ENCODE measurements at regions not wholly inside any gene's neighbourhood (a gene's known extent, or its start where the extent isn't known, plus 50 kb on each side); places are given as distances from the start of the nearest gene placed in this dataset.

DNA sequence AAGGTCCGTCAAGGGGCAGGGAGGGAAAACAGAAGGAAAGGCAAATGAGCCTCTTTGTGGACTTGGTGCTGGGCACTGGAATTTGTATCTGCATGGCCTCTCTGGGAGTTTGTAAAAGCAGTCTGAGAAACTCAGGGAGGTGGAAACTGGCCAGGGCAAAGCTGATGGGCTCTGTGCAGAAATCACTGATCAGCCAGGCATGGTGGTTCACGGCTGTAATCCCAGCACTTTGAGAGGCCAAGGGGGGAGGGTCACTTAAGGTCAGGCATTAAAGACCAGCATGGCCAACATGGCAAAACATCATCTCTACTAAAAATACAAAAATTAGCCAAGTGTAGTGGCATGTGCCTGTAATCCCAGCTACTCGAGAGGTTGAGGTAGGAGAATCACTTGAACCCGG is 369.9 kb upstream of the ZNF507 start:
- DNase-seq (ENCODE audit: insufficient read length, low spot score) (no peak), FAIRE-seq (no peak)
- TF ChIP-seq TAF1 (IDR thresholded peaks at IDR 0.05; ENCODE audit: low read depth, low read length) (no peak), POLR2A (IDR thresholded peaks at IDR 0.05; ENCODE audit: low read depth, low read length) (no peak), SPI1 (IDR thresholded peaks at IDR 0.05; ENCODE audit: low read depth, low read length) (no peak), PAX5 (IDR thresholded peaks at IDR 0.05; ENCODE audit: insufficient read depth, low read length, severe bottlenecking) (no peak), POLR2AphosphoS5 (IDR thresholded peaks at IDR 0.05; ENCODE audit: low read depth, low read length) (no peak), POU2F2 (IDR thresholded peaks at IDR 0.05; ENCODE audit: low read depth, low read length) (no peak)

DNA sequence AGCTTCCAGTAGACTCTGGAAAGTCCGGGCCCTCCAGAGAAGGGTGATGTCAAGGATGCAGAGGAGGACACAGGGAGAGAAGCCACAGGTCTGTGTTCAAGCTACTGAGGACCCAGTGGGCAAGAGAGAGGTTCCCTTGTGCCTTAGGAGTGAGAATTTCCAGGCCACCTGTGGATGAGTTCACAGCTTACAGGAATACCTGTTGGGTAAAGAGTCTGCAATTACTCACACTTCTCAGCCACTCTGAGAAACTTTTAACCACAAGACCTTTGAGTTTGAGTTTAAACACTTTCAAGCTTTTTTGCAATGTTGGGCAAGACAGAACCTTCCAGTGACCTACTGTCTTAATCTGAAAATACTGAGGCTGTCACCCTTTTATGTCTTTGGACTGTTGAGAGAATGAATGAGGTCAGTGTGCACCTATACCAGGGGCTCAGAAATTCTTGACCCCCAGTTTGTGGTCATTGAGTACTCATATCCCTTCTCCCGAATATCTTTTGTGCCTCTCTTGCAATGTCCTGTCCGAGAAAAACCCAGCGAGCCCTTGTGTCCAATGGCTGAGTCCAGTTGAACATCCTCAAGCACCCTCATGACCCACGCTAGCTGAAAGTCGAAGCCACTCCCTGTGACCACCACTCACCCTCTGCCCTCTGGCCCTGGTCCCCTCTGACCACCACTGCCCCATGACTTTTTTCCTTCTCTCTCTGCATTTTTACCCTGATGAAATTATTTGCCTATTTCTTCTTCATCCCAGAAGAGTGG is 368.5 kb upstream of the ZNF507 start:
- TF ChIP-seq PAX5 (IDR thresholded peaks at IDR 0.05; ENCODE audit: insufficient read depth, low read length, severe bottlenecking) = no peak
- TF ChIP-seq SPI1 (IDR thresholded peaks at IDR 0.05; ENCODE audit: low read depth, low read length) = no peak
- no peak for TF ChIP-seq POU2F2 (IDR thresholded peaks at IDR 0.05; ENCODE audit: low read depth, low read length)
- TF ChIP-seq POLR2AphosphoS5 (IDR thresholded peaks at IDR 0.05; ENCODE audit: low read depth, low read length) = no peak
- TF ChIP-seq TAF1 (IDR thresholded peaks at IDR 0.05; ENCODE audit: low read depth, low read length) = no peak
- no peak for TF ChIP-seq POLR2A (IDR thresholded peaks at IDR 0.05; ENCODE audit: low read depth, low read length)
- FAIRE-seq (no peak), DNase-seq (ENCODE audit: insufficient read length, low spot score) (no peak)

- no peak for FAIRE-seq
These were observed 366.0 kb upstream of the ZNF507 start for GRCh38 chr19:31979362-31979761.

GRCh38 chr19:31979949-31980670 is 365.3 kb upstream of the ZNF507 start:
- TF ChIP-seq POLR2AphosphoS5 (IDR thresholded peaks at IDR 0.05; ENCODE audit: low read depth, low read length) (no peak), POLR2A (IDR thresholded peaks at IDR 0.05; ENCODE audit: low read depth, low read length) (no peak), POU2F2 (IDR thresholded peaks at IDR 0.05; ENCODE audit: low read depth, low read length) (no peak), PAX5 (IDR thresholded peaks at IDR 0.05; ENCODE audit: insufficient read depth, low read length, severe bottlenecking) (no peak), SPI1 (IDR thresholded peaks at IDR 0.05; ENCODE audit: low read depth, low read length) (no peak)
- FAIRE-seq (no peak), DNase-seq (ENCODE audit: insufficient read length, low spot score) (no peak)

More at GRCh38 chr19:31979362-31979761, 366.0 kb upstream of the ZNF507 start:
- TF ChIP-seq POLR2A (IDR thresholded peaks at IDR 0.05; ENCODE audit: low read depth, low read length) = no peak
- TF ChIP-seq POU2F2 (IDR thresholded peaks at IDR 0.05; ENCODE audit: low read depth, low read length) = no peak
- no peak for TF ChIP-seq TAF1 (IDR thresholded peaks at IDR 0.05; ENCODE audit: low read depth, low read length)
- DNase-seq (ENCODE audit: insufficient read length, low spot score) = no peak

DNA sequence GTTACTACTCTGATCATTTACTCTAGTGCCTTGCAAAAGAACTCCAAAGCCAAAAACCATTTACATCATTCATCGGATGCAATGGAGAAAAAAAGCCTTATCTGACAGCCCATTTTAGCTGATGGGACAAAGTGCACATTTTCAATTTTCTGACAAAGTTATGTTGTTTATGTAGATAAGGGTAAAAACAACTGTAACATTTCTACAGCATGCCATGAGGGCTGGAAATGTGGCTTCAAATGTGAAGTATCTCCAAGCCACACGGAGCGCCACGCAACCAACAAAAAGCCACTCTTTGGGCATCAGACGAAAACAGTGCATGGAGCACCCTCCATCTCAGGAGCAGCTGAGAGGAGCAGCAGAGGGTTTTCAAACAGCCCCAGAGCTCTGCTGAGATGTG is 364.6 kb upstream of the ZNF507 start:
- DNase-seq (ENCODE audit: insufficient read length, low spot score) = no peak
- TF ChIP-seq PAX5 (IDR thresholded peaks at IDR 0.05; ENCODE audit: insufficient read depth, low read length, severe bottlenecking) (no peak), POU2F2 (IDR thresholded peaks at IDR 0.05; ENCODE audit: low read depth, low read length) (no peak), SPI1 (IDR thresholded peaks at IDR 0.05; ENCODE audit: low read depth, low read length) (no peak), TAF1 (IDR thresholded peaks at IDR 0.05; ENCODE audit: low read depth, low read length) (no peak), POLR2A (IDR thresholded peaks at IDR 0.05; ENCODE audit: low read depth, low read length) (no peak), POLR2AphosphoS5 (IDR thresholded peaks at IDR 0.05; ENCODE audit: low read depth, low read length) (no peak)
- no peak for FAIRE-seq

DNA sequence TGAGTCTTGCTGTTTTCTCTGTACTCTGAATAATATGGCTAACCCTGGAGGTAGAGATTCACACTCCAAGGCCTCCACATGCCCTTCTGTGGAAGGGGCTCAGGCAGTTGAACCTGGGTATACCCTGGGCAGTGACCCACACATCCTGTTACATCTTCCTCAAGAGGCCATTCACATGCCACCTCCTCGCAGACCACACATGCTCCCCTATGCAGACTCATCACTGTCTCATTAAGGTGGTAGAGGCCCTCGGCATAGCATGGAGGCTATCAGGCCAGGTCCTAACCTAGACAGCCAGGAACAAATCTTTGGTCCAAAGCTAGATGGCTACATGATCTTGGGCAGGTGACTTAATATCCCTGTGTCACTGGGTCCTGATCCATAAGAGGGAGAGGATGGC is 363.9 kb upstream of the ZNF507 start:
- no peak for TF ChIP-seq TAF1 (IDR thresholded peaks at IDR 0.05; ENCODE audit: low read depth, low read length)
- FAIRE-seq (no peak), DNase-seq (ENCODE audit: insufficient read length, low spot score) (no peak)

DNA sequence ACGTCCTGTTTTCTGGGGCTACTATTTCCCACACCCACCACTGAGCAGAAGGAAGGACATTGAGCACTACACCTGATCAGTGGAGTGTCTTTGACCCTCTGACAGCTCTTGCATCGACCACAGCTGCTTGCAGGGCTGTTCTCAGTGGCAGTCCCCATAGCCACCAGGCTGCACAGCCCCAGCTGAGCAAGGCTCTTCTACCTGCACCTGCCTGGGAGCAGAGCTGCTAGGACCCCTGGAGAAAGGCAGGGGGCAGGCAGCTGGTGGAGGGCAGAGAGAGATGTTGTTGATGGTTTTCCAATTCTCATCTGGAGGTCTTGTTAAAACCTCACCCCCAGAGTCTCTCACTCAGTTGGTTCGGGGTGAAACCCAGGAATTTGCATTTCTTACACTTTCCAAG is 361.8 kb upstream of the ZNF507 start:
- no peak for TF ChIP-seq TAF1 (IDR thresholded peaks at IDR 0.05; ENCODE audit: low read depth, low read length)
- TF ChIP-seq PAX5 (IDR thresholded peaks at IDR 0.05; ENCODE audit: insufficient read depth, low read length, severe bottlenecking) = no peak
- no peak for DNase-seq (ENCODE audit: insufficient read length, low spot score)
- no peak for FAIRE-seq

DNA sequence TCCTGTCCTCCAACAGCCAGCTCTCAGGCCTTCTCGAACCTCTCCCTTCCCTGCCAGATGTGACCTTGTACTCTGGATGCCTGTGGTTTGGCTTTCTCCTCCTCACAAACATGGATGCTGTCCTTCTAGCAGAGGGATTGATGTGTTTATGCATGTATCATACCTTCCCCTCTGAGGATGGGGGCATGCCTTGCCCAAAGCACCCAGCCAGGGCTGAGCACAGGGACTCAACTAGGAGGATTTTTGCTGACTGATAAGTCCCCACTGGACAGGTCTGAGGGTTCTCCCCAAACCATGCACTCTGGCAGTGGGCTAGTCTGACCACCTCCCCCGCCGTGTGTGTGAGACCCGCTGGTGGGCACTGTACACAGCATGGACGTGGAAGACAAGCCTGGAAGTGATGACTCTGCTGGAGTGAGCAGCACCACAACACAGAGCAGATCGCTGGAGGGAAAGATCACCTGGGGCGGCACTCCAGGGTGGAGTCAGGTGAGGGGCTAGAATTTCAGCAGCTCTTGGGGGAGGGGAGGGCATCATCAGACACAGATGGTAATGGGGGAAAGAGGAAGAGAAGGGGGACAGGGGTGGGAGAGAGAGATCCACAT is 360.3 kb upstream of the ZNF507 start:
- DNase-seq (ENCODE audit: insufficient read length, low spot score) = no peak
- TF ChIP-seq SPI1 (IDR thresholded peaks at IDR 0.05; ENCODE audit: low read depth, low read length) = no peak
- no peak for TF ChIP-seq POLR2A (IDR thresholded peaks at IDR 0.05; ENCODE audit: low read depth, low read length)
- TF ChIP-seq POLR2AphosphoS5 (IDR thresholded peaks at IDR 0.05; ENCODE audit: low read depth, low read length) = no peak
- no peak for TF ChIP-seq TAF1 (IDR thresholded peaks at IDR 0.05; ENCODE audit: low read depth, low read length)
- no peak for TF ChIP-seq PAX5 (IDR thresholded peaks at IDR 0.05; ENCODE audit: insufficient read depth, low read length, severe bottlenecking)
- no peak for TF ChIP-seq POU2F2 (IDR thresholded peaks at IDR 0.05; ENCODE audit: low read depth, low read length)
- no peak for FAIRE-seq

DNA sequence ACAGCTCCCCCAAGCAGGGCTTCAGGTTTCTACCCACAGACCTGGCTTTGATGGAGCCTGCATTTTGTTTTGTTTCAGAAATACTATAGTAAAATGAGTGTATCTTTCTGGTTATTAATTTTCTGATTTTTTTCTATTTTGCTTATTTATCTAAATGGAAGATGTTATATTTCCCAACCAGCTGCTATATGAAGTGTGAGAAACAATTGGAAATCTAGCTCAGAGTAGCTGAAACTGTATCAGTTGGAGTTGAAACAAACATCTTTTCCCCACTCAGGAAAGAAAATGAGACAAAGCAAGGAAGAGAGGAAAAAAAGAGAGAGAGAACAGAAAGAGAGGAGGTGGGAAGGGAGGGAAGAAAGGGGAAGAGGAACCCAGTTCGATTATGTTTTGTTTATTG is 358.5 kb upstream of the ZNF507 start:
- no peak for DNase-seq (ENCODE audit: insufficient read length, low spot score)
- TF ChIP-seq POU2F2 (IDR thresholded peaks at IDR 0.05; ENCODE audit: low read depth, low read length) (no peak), TAF1 (IDR thresholded peaks at IDR 0.05; ENCODE audit: low read depth, low read length) (no peak), SPI1 (IDR thresholded peaks at IDR 0.05; ENCODE audit: low read depth, low read length) (no peak), POLR2AphosphoS5 (IDR thresholded peaks at IDR 0.05; ENCODE audit: low read depth, low read length) (no peak), POLR2A (IDR thresholded peaks at IDR 0.05; ENCODE audit: low read depth, low read length) (no peak), PAX5 (IDR thresholded peaks at IDR 0.05; ENCODE audit: insufficient read depth, low read length, severe bottlenecking) (no peak)
- no peak for FAIRE-seq

GRCh38 chr19:31988256-31988655 is 357.2 kb upstream of the ZNF507 start:
- DNase-seq (ENCODE audit: insufficient read length, low spot score) (no peak), FAIRE-seq (no peak)
- TF ChIP-seq POU2F2 (IDR thresholded peaks at IDR 0.05; ENCODE audit: low read depth, low read length) (no peak), TAF1 (IDR thresholded peaks at IDR 0.05; ENCODE audit: low read depth, low read length) (no peak), PAX5 (IDR thresholded peaks at IDR 0.05; ENCODE audit: insufficient read depth, low read length, severe bottlenecking) (no peak), POLR2A (IDR thresholded peaks at IDR 0.05; ENCODE audit: low read depth, low read length) (no peak), POLR2AphosphoS5 (IDR thresholded peaks at IDR 0.05; ENCODE audit: low read depth, low read length) (no peak), SPI1 (IDR thresholded peaks at IDR 0.05; ENCODE audit: low read depth, low read length) (no peak)
